ENCODE measurements at regions not wholly inside any gene's neighbourhood (a gene's known extent, or its start where the extent isn't known, plus 50 kb on each side); places are given as distances from the start of the nearest gene placed in this dataset.

DNA sequence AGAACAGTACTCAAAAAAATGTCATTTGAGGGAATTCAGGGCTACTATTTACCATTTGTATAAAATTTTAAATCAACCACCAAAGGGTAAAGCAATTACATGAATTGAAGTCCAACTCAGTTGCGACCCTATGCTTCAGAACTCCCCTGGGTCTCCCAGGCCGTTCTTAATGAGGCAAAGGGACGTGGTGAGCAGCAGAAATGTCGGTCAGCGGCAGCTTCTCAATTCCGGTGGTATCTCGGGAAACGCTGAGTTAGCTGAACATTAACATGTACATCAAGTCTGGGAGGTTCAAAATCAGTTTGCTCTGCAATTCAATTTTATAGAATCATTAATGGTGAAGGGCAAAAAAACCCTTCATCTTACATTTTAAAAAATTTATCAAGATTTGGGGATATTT is 173.2 kb downstream of the DIRAS2 start:
- TF ChIP-seq CTCF (conservative IDR thresholded peaks at IDR 0.05; ENCODE audit: low read length) (no peak), EZH2phosphoT487 (IDR thresholded peaks at IDR 0.05; ENCODE audit: borderline replicate concordance, low read depth, low read length) (no peak)

Data from OCI-LY7 (cell line).